ENCODE measurements at regions not wholly inside any gene's neighbourhood (a gene's known extent, or its start where the extent isn't known, plus 50 kb on each side); places are given as distances from the start of the nearest gene placed in this dataset.

DNA sequence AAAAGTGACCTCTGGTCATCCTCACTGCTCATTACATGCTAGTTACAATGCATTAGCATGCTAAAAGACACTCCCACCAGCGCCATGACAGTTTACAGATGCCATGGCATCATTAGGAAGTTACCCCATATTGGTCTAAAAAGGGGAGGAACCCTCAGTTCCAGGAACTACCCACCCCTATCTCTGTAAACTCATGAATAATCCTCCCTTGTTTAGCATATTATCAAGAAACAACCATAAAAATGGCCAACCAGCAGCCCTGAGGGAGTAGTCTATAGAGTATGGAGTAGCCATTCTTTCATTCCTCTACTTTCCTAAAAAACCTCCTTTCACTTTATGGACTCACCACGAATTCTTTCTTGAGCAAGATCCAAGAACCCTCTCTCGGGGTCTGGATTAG lies 89.4 kb downstream of the ATPSCKMT start:
- FAIRE-seq (no peak), DNase-seq (ENCODE audit: low read depth, low spot score) (no peak)
- no peaks in the 10 kb centered on the region for H3K36me3 ChIP-seq (ENCODE audit: control insufficient read depth in 2 of 2, extremely low read depth in 1 of 2, insufficient read depth in 2 of 2, low read length in 2 of 2)
- no peak overlapping the region for H3K27ac ChIP-seq (ENCODE audit: control insufficient read depth, insufficient read depth, low read length)
- no peak overlapping the region for H3K4me3 ChIP-seq (ENCODE audit: control insufficient read depth in 2 of 3, extremely low read depth in 1 of 3, insufficient read depth in 2 of 3, low read depth in 1 of 3, low read length in 3 of 3)
- H4K20me1 ChIP-seq (ENCODE audit: control insufficient read depth, extremely low read depth, insufficient read depth, low read length): no peaks in the 10 kb centered on the region
- no peak overlapping the region for H3K9ac ChIP-seq (ENCODE audit: control insufficient read depth, extremely low read depth, insufficient read depth, low read length)
- H3K4me1 ChIP-seq (ENCODE audit: control insufficient read depth, extremely low read depth, insufficient read depth, low read length): no peaks in the 10 kb centered on the region
- no peaks in the 10 kb centered on the region for H3K79me2 ChIP-seq (ENCODE audit: control insufficient read depth, insufficient read depth, low read length)
- H3K4me2 ChIP-seq (ENCODE audit: control insufficient read depth, extremely low read depth, insufficient read depth, low read depth, low read length): no peak overlapping the region
- dilution Hi-C loops (cut with MboI; ENCODE audit: extremely low pct_ligation_motif_present, low sequenced_read_pairs): no loop called here
- no peak for TF ChIP-seq EZH2 (IDR thresholded peaks at IDR 0.05; ENCODE audit: low read length)
- TF ChIP-seq, protein P1, sequence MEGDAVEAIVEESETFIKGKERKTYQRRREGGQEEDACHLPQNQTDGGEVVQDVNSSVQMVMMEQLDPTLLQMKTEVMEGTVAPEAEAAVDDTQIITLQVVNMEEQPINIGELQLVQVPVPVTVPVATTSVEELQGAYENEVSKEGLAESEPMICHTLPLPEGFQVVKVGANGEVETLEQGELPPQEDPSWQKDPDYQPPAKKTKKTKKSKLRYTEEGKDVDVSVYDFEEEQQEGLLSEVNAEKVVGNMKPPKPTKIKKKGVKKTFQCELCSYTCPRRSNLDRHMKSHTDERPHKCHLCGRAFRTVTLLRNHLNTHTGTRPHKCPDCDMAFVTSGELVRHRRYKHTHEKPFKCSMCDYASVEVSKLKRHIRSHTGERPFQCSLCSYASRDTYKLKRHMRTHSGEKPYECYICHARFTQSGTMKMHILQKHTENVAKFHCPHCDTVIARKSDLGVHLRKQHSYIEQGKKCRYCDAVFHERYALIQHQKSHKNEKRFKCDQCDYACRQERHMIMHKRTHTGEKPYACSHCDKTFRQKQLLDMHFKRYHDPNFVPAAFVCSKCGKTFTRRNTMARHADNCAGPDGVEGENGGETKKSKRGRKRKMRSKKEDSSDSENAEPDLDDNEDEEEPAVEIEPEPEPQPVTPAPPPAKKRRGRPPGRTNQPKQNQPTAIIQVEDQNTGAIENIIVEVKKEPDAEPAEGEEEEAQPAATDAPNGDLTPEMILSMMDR (optimal IDR thresholded peaks at IDR 0.05 in 1 of 3, IDR thresholded peaks at IDR 0.05 in 1 of 3, conservative IDR thresholded peaks at IDR 0.05 in 1 of 3; ENCODE audit: extremely low read depth in 1 of 3, insufficient read depth in 2 of 3, low read length in 3 of 3): no peak
- no peaks in the 10 kb centered on the region for H3K9me1 ChIP-seq (ENCODE audit: control insufficient read depth, extremely low read depth, insufficient read depth, low read length)
- H3K27me3 ChIP-seq (ENCODE audit: control insufficient read depth, extremely low read depth, insufficient read depth, low read length): no peaks in the 10 kb centered on the region
- H3K9me3 ChIP-seq (ENCODE audit: control insufficient read depth, low read depth, low read length): no peaks in the 10 kb centered on the region
- H2AFZ ChIP-seq (ENCODE audit: control insufficient read depth, low read length): no peak overlapping the region

DNA sequence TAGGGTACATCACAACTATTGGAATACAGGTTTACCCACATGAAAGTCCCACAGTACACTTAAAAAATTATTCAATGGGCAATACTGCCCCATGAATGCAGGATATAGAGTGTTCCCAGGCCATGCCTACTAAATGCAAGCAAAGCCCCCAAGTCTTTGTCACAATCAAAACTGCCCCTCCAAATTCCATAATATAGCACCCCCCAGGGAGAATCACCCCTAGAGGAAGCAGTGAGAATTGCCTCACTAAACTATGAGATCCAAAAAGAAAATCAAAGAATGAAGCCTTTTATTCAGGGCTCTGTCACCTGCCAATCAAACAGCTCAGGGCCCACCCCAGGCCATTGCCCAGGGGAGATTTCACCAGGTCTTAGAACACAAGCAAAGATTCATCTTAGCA lies 90.8 kb downstream of the ATPSCKMT start:
- H3K27me3 ChIP-seq (ENCODE audit: control insufficient read depth, extremely low read depth, insufficient read depth, low read length): no peaks in the 10 kb centered on the region
- H3K36me3 ChIP-seq (ENCODE audit: control insufficient read depth in 2 of 2, extremely low read depth in 1 of 2, insufficient read depth in 2 of 2, low read length in 2 of 2): no peaks in the 10 kb centered on the region
- H3K9me3 ChIP-seq (ENCODE audit: control insufficient read depth, low read depth, low read length): no peaks in the 10 kb centered on the region
- no peaks in the 10 kb centered on the region for H3K9me1 ChIP-seq (ENCODE audit: control insufficient read depth, extremely low read depth, insufficient read depth, low read length)
- H3K4me2 ChIP-seq (ENCODE audit: control insufficient read depth, extremely low read depth, insufficient read depth, low read depth, low read length): no peak overlapping the region
- dilution Hi-C loops (cut with MboI; ENCODE audit: extremely low pct_ligation_motif_present, low sequenced_read_pairs): no loop called here
- no peak overlapping the region for H3K27ac ChIP-seq (ENCODE audit: control insufficient read depth, insufficient read depth, low read length)
- no peaks in the 10 kb centered on the region for H3K79me2 ChIP-seq (ENCODE audit: control insufficient read depth, insufficient read depth, low read length)
- no peak overlapping the region for H3K9ac ChIP-seq (ENCODE audit: control insufficient read depth, extremely low read depth, insufficient read depth, low read length)
- no peak for DNase-seq (ENCODE audit: low read depth, low spot score)
- H3K4me1 ChIP-seq (ENCODE audit: control insufficient read depth, extremely low read depth, insufficient read depth, low read length): no peaks in the 10 kb centered on the region
- TF ChIP-seq, protein P1 (optimal IDR thresholded peaks at IDR 0.05 in 1 of 3, IDR thresholded peaks at IDR 0.05 in 1 of 3, conservative IDR thresholded peaks at IDR 0.05 in 1 of 3; ENCODE audit: extremely low read depth in 1 of 3, insufficient read depth in 2 of 3, low read length in 3 of 3): peak in 1 of 3 experiments; percentile 21
- no peak for TF ChIP-seq EZH2 (IDR thresholded peaks at IDR 0.05; ENCODE audit: low read length)
- no peaks in the 10 kb centered on the region for H4K20me1 ChIP-seq (ENCODE audit: control insufficient read depth, extremely low read depth, insufficient read depth, low read length)
- H3K4me3 ChIP-seq (ENCODE audit: control insufficient read depth in 2 of 3, extremely low read depth in 1 of 3, insufficient read depth in 2 of 3, low read depth in 1 of 3, low read length in 3 of 3): no peak overlapping the region
- no peak overlapping the region for H2AFZ ChIP-seq (ENCODE audit: control insufficient read depth, low read length)
- FAIRE-seq: no peak
